H1 (cell line): ENCODE measurements at regions not wholly inside any gene's neighbourhood (a gene's known extent, or its start where the extent isn't known, plus 50 kb on each side); places are given as distances from the start of the nearest gene placed in this dataset.

Experiments used
- CTCF ChIA-PET: fragments of 300-600 bp; sonication (Branson Sonifier 250); formaldehyde crosslinking; loops from one replicate; lab custom pipeline; 2021; ENCODE audit not compliant: partially characterized antibody; lab: Charles Lee
- POLR2A ChIA-PET: fragments of 300-600 bp; sonication (Branson Sonifier 250); formaldehyde crosslinking; loops from one replicate; lab custom pipeline; 2021; ENCODE audit warnings: inconsistent platforms; ENCODE audit not compliant: partially characterized antibody; lab: Charles Lee
- DNase-seq, 2 experiments: peaks; one replicate each; pipeline versions ENCODE4 v3.0.0 to v3.0.0-alpha.2; 2010 to 2022; ENCODE audit warnings: low spot score in 2 of 2, low read depth in 1 of 2, mixed read lengths in 1 of 2
- FAIRE-seq: peaks from 2 replicates; lab custom pipeline; 2011; peaks lifted over from hg19 to GRCh38; lab: Jason Lieb, UNC
- H2AFZ ChIP-seq: 2 replicates; pipeline ENCODE4 v1.8.1; 2012; ENCODE audit warnings: low read length, inconsistent platforms
- H2AK5ac ChIP-seq: 2 replicates; pipeline ENCODE4 v1.6.1; 2013; ENCODE audit warnings: low read depth, low read length
- H2BK120ac ChIP-seq: replicated peaks from 2 replicates; pipeline ENCODE3; 2013; ENCODE audit warnings: low read depth, low read length, inconsistent platforms
- H2BK12ac ChIP-seq: 2 replicates; pipeline ENCODE4 v1.6.1; 2013; ENCODE audit warnings: low read depth, low read length
- H2BK15ac ChIP-seq: 2 replicates; pipeline ENCODE4 v1.6.1; 2013; ENCODE audit warnings: low read length
- H2BK20ac ChIP-seq: 2 replicates; pipeline ENCODE4 v1.6.1; 2013; ENCODE audit warnings: low read length
- H2BK5ac ChIP-seq: 2 replicates; pipeline ENCODE4 v1.6.1; 2013; ENCODE audit warnings: low read depth, low read length
- H3K14ac ChIP-seq: 2 replicates; pipeline ENCODE4 v1.6.1; 2013; ENCODE audit warnings: inconsistent platforms; ENCODE audit not compliant: insufficient read length
- H3K18ac ChIP-seq: 2 replicates; pipeline ENCODE4 v1.6.1; 2013; ENCODE audit warnings: low read length; ENCODE audit errors: extremely low read depth
- H3K23ac ChIP-seq: 2 replicates; pipeline ENCODE4 v1.6.1; 2013; ENCODE audit warnings: inconsistent platforms; ENCODE audit not compliant: insufficient read length
- H3K23me2 ChIP-seq: 2 replicates; pipeline ENCODE4 v1.6.1; 2013; ENCODE audit warnings: low read depth, low read length
- H3K27ac ChIP-seq: 2 replicates; pipeline ENCODE4 v1.6.1; 2011; ENCODE audit warnings: low read depth, low read length, inconsistent platforms
- H3K27me3 ChIP-seq, 4 experiments: replicated peaks in 1 of 4; 1 replicate in 1 of 4; 2 replicates in 3 of 4; pipeline versions ENCODE4 v1.6.1 to v1.8.1; 2011 to 2013; ENCODE audit warnings: low read length in 3 of 4, mild to moderate bottlenecking in 3 of 4, inconsistent platforms in 2 of 4, mixed read lengths in 2 of 4, moderate library complexity in 1 of 4; ENCODE audit not compliant: control insufficient read depth in 3 of 4, insufficient read depth in 3 of 4; ENCODE audit errors: extremely low read depth in 1 of 4
- H3K36me3 ChIP-seq, 4 experiments: 2 replicates each; pipeline versions ENCODE4 v1.6.1 to v1.8.1; 2011 to 2013; ENCODE audit warnings: mild to moderate bottlenecking in 4 of 4, low read length in 3 of 4, moderate library complexity in 2 of 4, control low read depth in 1 of 4, inconsistent platforms in 1 of 4; ENCODE audit not compliant: insufficient read depth in 4 of 4, control insufficient read depth in 2 of 4
- H3K4ac ChIP-seq: replicated peaks from 2 replicates; pipeline ENCODE3; 2013; ENCODE audit warnings: low read length, low read depth, mixed read lengths, inconsistent platforms; ENCODE audit not compliant: insufficient read length
- H3K4me1 ChIP-seq, 4 experiments: replicated peaks in 1 of 4; 1 replicate in 1 of 4; 2 replicates in 3 of 4; pipeline versions ENCODE4 v1.6.1 to v1.8.1; 2011 to 2013; ENCODE audit warnings: low read length in 3 of 4, inconsistent platforms in 2 of 4, mixed read lengths in 1 of 4; ENCODE audit not compliant: insufficient read depth in 4 of 4, control insufficient read depth in 3 of 4
- H3K4me2 ChIP-seq, 2 experiments: 2 replicates each; pipeline versions ENCODE4 v1.6.1 to v1.8.1; 2011 to 2013; ENCODE audit warnings: low read depth in 2 of 2, low read length in 2 of 2, control low read depth in 1 of 2, inconsistent platforms in 1 of 2, mild to moderate bottlenecking in 1 of 2; ENCODE audit not compliant: insufficient read depth in 1 of 2
- H3K4me3 ChIP-seq, 4 experiments: fragments of 200-600, 300-600 bp in 1 of 4; sonication (generic), shearing (Covaris generic), sonication (Bioruptor Twin) in 1 of 4; 2 replicates each; pipeline versions ENCODE4 v1.5.1 to v1.8.1; 2011 to 2016; ENCODE audit warnings: low read length in 4 of 4, low read depth in 3 of 4, control low read depth in 2 of 4, inconsistent platforms in 2 of 4, mild to moderate bottlenecking in 2 of 4, mixed read lengths in 1 of 4, moderate library complexity in 1 of 4; ENCODE audit not compliant: insufficient read depth in 2 of 4; ENCODE audit errors: extremely low read depth in 1 of 4
- H3K56ac ChIP-seq: replicated peaks from 2 replicates; pipeline ENCODE3; 2013; ENCODE audit warnings: low read depth, mild to moderate bottlenecking, mixed read lengths, low read length, inconsistent platforms; ENCODE audit not compliant: insufficient read length
- H3K79me1 ChIP-seq: 2 replicates; pipeline ENCODE4 v1.6.1; 2013; ENCODE audit warnings: low read depth, low read length, control low read depth
- H3K79me2 ChIP-seq, 2 experiments: 2 replicates each; pipeline versions ENCODE4 v1.6.1 to v1.8.1; 2012 to 2013; ENCODE audit warnings: low read length in 2 of 2, mild to moderate bottlenecking in 2 of 2, inconsistent platforms in 1 of 2; ENCODE audit not compliant: insufficient read depth in 2 of 2, control insufficient read depth in 1 of 2
- H3K9ac ChIP-seq, 4 experiments: replicated peaks in 1 of 4; 1 replicate in 1 of 4; 2 replicates in 3 of 4; pipeline versions ENCODE4 v1.6.1 to v1.8.1; 2011 to 2013; ENCODE audit warnings: low read depth in 3 of 4, low read length in 3 of 4, control low read depth in 2 of 4, mild to moderate bottlenecking in 2 of 4, moderate library complexity in 2 of 4, inconsistent platforms in 1 of 4; ENCODE audit errors: extremely low read depth in 1 of 4
- H3K9me3 ChIP-seq, 2 experiments: 2 replicates each; pipeline versions ENCODE4 v1.6.1 to v1.8.1; 2012 to 2013; ENCODE audit warnings: mild to moderate bottlenecking in 2 of 2, moderate library complexity in 2 of 2, control low read depth in 1 of 2, inconsistent platforms in 1 of 2, low read depth in 1 of 2, low read length in 1 of 2, mixed read lengths in 1 of 2; ENCODE audit not compliant: insufficient read depth in 2 of 2
- H4K20me1 ChIP-seq, 2 experiments: replicated peaks in 1 of 2; 2 replicates each; pipeline versions ENCODE3 to v1.8.1; 2011 to 2013; ENCODE audit warnings: inconsistent platforms in 2 of 2, low read length in 2 of 2, mild to moderate bottlenecking in 1 of 2; ENCODE audit not compliant: insufficient read depth in 2 of 2, control insufficient read depth in 1 of 2
- H4K5ac ChIP-seq: 2 replicates; pipeline ENCODE4 v1.6.1; 2013; ENCODE audit warnings: low read length, low read depth, mixed read lengths, inconsistent platforms; ENCODE audit not compliant: insufficient read length
- H4K8ac ChIP-seq: 2 replicates; pipeline ENCODE4 v1.8.0; 2013; ENCODE audit warnings: mild to moderate bottlenecking, moderate library complexity, low read length, inconsistent platforms; ENCODE audit not compliant: insufficient read depth; ENCODE audit errors: extremely low read depth
- H4K91ac ChIP-seq: replicated peaks from 2 replicates; pipeline ENCODE3; 2013; ENCODE audit warnings: low read length, mixed read lengths, inconsistent platforms; ENCODE audit not compliant: insufficient read length
- ATF2 ChIP-seq: IDR thresholded peaks from 2 replicates; pipeline ENCODE4 v1.6.1; 2012; ENCODE audit warnings: low read length, inconsistent platforms
- ATF3 ChIP-seq: IDR thresholded peaks from 2 replicates; pipeline ENCODE4 v1.6.1; 2011; ENCODE audit warnings: low read depth, mild to moderate bottlenecking, low read length; ENCODE audit not compliant: insufficient read depth
- CEBPB ChIP-seq: IDR thresholded peaks from 2 replicates; pipeline ENCODE4 v1.6.1; 2012; ENCODE audit warnings: low read depth, low read length
- CHD1 ChIP-seq: IDR thresholded peaks from 2 replicates; pipeline ENCODE4 v1.6.1; 2012; ENCODE audit warnings: low read depth, low read length, improper control_type of control experiment
- CREB1 ChIP-seq: IDR thresholded peaks from 2 replicates; pipeline ENCODE4 v1.6.1; 2012; ENCODE audit warnings: inconsistent platforms
- CTBP2 ChIP-seq: IDR thresholded peaks from 2 replicates; pipeline ENCODE4 v1.7.0; 2011; ENCODE audit warnings: borderline replicate concordance, mild to moderate bottlenecking, moderate library complexity, mixed read lengths, low read length; ENCODE audit not compliant: insufficient read depth, insufficient read length
- KDM5A ChIP-seq: fragments of 200-600 bp; IDR thresholded peaks from 2 replicates; pipeline ENCODE4 v1.7.1; 2012; ENCODE audit warnings: mild to moderate bottlenecking, low read length, inconsistent platforms, mixed read lengths
- MAX ChIP-seq: IDR thresholded peaks from 2 replicates; pipeline ENCODE4 v1.6.1; 2012; ENCODE audit warnings: inconsistent platforms
- POLR2AphosphoS5 ChIP-seq: IDR thresholded peaks from 2 replicates; pipeline ENCODE4 v1.6.1; 2011; ENCODE audit warnings: low read depth, low read length
- RBBP5 ChIP-seq: IDR thresholded peaks from 2 replicates; pipeline ENCODE4 v1.7.1; 2012; ENCODE audit warnings: low read depth, mild to moderate bottlenecking, inconsistent platforms, low read length, moderate library complexity, borderline replicate concordance
- SIX5 ChIP-seq: IDR thresholded peaks from 2 replicates; pipeline ENCODE4 v1.6.1; 2011; ENCODE audit warnings: mild to moderate bottlenecking, low read depth, low read length
- TBP ChIP-seq: IDR thresholded peaks from 2 replicates; pipeline ENCODE4 v1.6.1; 2011; ENCODE audit warnings: low read depth, low read length, improper control_type of control experiment
- TCF12 ChIP-seq: IDR thresholded peaks from 2 replicates; pipeline ENCODE4 v1.6.1; 2011; ENCODE audit warnings: low read depth, mild to moderate bottlenecking, low read length
- whole genome bisulfite sequencing, 2 experiments: shearing (Covaris generic) in 1 of 2; methylation state at CpG; one replicate each; pipeline versions ENCODE4 v1.1.6 to v1.1.7; 2013 to 2015; ENCODE audit warnings: low lambda C conversion rate in 2 of 2, mixed read lengths in 2 of 2, inconsistent platforms in 1 of 2, low coverage in 1 of 2, missing lambda C conversion rate in 1 of 2; ENCODE audit not compliant: insufficient replicate concordance in 2 of 2, insufficient coverage in 1 of 2, insufficient read length in 1 of 2; ENCODE audit errors: extremely low coverage in 1 of 2, missing lambda C conversion rate in 1 of 2; 5-methylcytosine and 5-hydroxymethylcytosine counted together

- no peak overlapping the region for H2AFZ ChIP-seq
- POLR2A ChIA-PET, result interaction anchor here (1.5 kb wide), 1 partner anchor 13 kb away, joined by 3 read pairs; no protein-coding TSS in a partner anchor
- no peak overlapping the region for H2BK20ac ChIP-seq
- H3K9ac ChIP-seq, result no peak overlapping the region
- H3K36me3 ChIP-seq, result no peaks in the 10 kb centered on the region
- no peak overlapping the region for H3K4me2 ChIP-seq
- no peaks in the 10 kb centered on the region for H3K23me2 ChIP-seq
- H2BK120ac ChIP-seq, result no peak overlapping the region
- no peak overlapping the region for H2BK12ac ChIP-seq
- H3K4me3 ChIP-seq, result no peak overlapping the region
- H3K23ac ChIP-seq, result no peak overlapping the region
- FAIRE-seq (no peak), DNase-seq (no peak)
- H3K27me3 ChIP-seq, result no peaks in the 10 kb centered on the region
- no peak overlapping the region for H2BK5ac ChIP-seq
- no peaks in the 10 kb centered on the region for H3K79me1 ChIP-seq
- no peaks in the 10 kb centered on the region for H3K9me3 ChIP-seq
- CTCF ChIA-PET, result interaction anchor here (0.6 to 4.5 kb wide), 32 partner anchors 11 to 554 kb away, joined by 3 to 36 read pairs (median 6); partner anchors contain the start of gene ACKR3
- no peaks in the 10 kb centered on the region for H3K79me2 ChIP-seq
- no peak overlapping the region for H4K91ac ChIP-seq
- H4K20me1 ChIP-seq, result no peaks in the 10 kb centered on the region
- H2AK5ac ChIP-seq, result no peak overlapping the region
- H2BK15ac ChIP-seq, result no peak overlapping the region
- H3K14ac ChIP-seq, result no peak overlapping the region
- H4K8ac ChIP-seq, result no peak overlapping the region
- H4K5ac ChIP-seq, result no peak overlapping the region
- H3K4me1 ChIP-seq, result no peaks in the 10 kb centered on the region
- H3K27ac ChIP-seq, result no peak overlapping the region
- no peak overlapping the region for H3K4ac ChIP-seq
- H3K18ac ChIP-seq, result no peak overlapping the region
- WGBS, 2 experiments, result 93% methylated on average over 8 of the region's 8 CpGs; no CpG with 5 or more reads in 1 of the 2 experiments
- H3K56ac ChIP-seq, result no peak overlapping the region
- no peak for TF ChIP-seq CTBP2
- no peak for TF ChIP-seq ATF3
- no peak for TF ChIP-seq CHD1
- no peak for TF ChIP-seq MAX
- no peak for TF ChIP-seq CEBPB
- no peak for TF ChIP-seq KDM5A
- TF ChIP-seq RBBP5, result no peak
- no peak for TF ChIP-seq ATF2
- no peak for TF ChIP-seq TBP
- TF ChIP-seq CREB1, result no peak
- TF ChIP-seq TCF12, result no peak
- TF ChIP-seq SIX5, result no peak
- TF ChIP-seq POLR2AphosphoS5, result no peak
Observed at GRCh38 chr2:236513956-236514355, 55.7 kb upstream of the ACKR3 start.
